ENCODE measurements at regions not wholly inside any gene's neighbourhood (a gene's known extent, or its start where the extent isn't known, plus 50 kb on each side); places are given as distances from the start of the nearest gene placed in this dataset.

- DNase-seq, result no peak
These were observed 177.4 kb upstream of the NECTIN1 start for GRCh38 chr11:119906376-119906775.

GRCh38 chr11:119905162-119905561 lies 176.2 kb upstream of the NECTIN1 start:
- DNase-seq, result no peak

GRCh38 chr11:119904531-119905035 lies 175.6 kb upstream of the NECTIN1 start:
- no peak for DNase-seq

- DNase-seq, result no peak
These were observed 174.8 kb upstream of the NECTIN1 start for GRCh38 chr11:119903821-119904220.

GRCh38 chr11:119903389-119903788 lies 174.4 kb upstream of the NECTIN1 start:
- DNase-seq, result no peak

- DNase-seq, result no peak
These were observed 173.7 kb upstream of the NECTIN1 start for GRCh38 chr11:119902656-119903231.

- no peak for DNase-seq
These were observed 172.9 kb upstream of the NECTIN1 start for GRCh38 chr11:119901657-119902577.

GRCh38 chr11:119899997-119900396 lies 171.0 kb upstream of the NECTIN1 start:
- no peak for DNase-seq

- DNase-seq, result no peak
These were observed 168.6 kb upstream of the NECTIN1 start for GRCh38 chr11:119897576-119897975.

GRCh38 chr11:119897046-119897440 lies 168.0 kb upstream of the NECTIN1 start:
- DNase-seq, result no peak

- DNase-seq, result no peak
These were observed 167.5 kb upstream of the NECTIN1 start for GRCh38 chr11:119896387-119897045.

GRCh38 chr11:119895981-119896380 lies 167.0 kb upstream of the NECTIN1 start:
- no peak for DNase-seq

GRCh38 chr11:119894916-119895315 lies 165.9 kb upstream of the NECTIN1 start:
- no peak for DNase-seq

GRCh38 chr11:119892311-119892808 lies 163.4 kb upstream of the NECTIN1 start:
- no peak for DNase-seq

- DNase-seq, result no peak
These were observed 162.2 kb upstream of the NECTIN1 start for GRCh38 chr11:119891055-119891768.

- DNase-seq, result no peak
These were observed 161.5 kb upstream of the NECTIN1 start for GRCh38 chr11:119890466-119890865.

- no peak for DNase-seq
These were observed 160.8 kb upstream of the NECTIN1 start for GRCh38 chr11:119889728-119890280.

GRCh38 chr11:119889111-119889510 lies 160.1 kb upstream of the NECTIN1 start:
- no peak for DNase-seq

GRCh38 chr11:119888119-119888518 lies 159.1 kb upstream of the NECTIN1 start:
- DNase-seq, result no peak

- no peak for DNase-seq
These were observed 157.7 kb upstream of the NECTIN1 start for GRCh38 chr11:119886667-119887230.
